ENCODE measurements at regions not wholly inside any gene's neighbourhood (a gene's known extent, or its start where the extent isn't known, plus 50 kb on each side); places are given as distances from the start of the nearest gene placed in this dataset.

DNA sequence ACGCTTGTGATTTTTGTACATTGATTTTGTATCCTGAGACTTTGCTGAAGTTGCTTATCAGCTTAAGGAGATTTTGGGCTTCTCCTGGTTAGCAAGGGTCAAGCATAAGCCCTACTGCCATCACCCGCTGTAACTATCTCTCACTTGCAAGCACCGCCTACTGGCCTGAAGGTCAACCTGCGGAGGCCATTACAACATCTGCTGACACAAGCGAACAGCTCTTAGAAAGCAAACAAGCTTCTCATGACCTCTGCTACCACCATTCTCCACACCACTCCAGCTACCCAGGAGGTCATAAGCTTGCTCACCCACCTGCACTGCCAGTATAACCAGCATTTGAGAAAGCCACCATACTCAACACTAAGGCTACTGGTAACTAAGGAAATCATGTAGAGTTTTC, 288.4 kb upstream of the KIRREL3 start:
- peaks cover 16% of the 10 kb centered on the region for H3K9me3 Mint-ChIP-seq
- no peak overlapping the region for H3K27ac Mint-ChIP-seq
- TF ChIP-seq, protein P1, sequence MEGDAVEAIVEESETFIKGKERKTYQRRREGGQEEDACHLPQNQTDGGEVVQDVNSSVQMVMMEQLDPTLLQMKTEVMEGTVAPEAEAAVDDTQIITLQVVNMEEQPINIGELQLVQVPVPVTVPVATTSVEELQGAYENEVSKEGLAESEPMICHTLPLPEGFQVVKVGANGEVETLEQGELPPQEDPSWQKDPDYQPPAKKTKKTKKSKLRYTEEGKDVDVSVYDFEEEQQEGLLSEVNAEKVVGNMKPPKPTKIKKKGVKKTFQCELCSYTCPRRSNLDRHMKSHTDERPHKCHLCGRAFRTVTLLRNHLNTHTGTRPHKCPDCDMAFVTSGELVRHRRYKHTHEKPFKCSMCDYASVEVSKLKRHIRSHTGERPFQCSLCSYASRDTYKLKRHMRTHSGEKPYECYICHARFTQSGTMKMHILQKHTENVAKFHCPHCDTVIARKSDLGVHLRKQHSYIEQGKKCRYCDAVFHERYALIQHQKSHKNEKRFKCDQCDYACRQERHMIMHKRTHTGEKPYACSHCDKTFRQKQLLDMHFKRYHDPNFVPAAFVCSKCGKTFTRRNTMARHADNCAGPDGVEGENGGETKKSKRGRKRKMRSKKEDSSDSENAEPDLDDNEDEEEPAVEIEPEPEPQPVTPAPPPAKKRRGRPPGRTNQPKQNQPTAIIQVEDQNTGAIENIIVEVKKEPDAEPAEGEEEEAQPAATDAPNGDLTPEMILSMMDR (IDR thresholded peaks at IDR 0.05), result no peak
- no peaks in the 10 kb centered on the region for H3K36me3 Mint-ChIP-seq (ENCODE audit: low read depth)
- CTCF ChIA-PET, result no interaction called here
- no peak overlapping the region for H3K4me3 Mint-ChIP-seq
- DNase-seq, result no peak
- no peaks in the 10 kb centered on the region for H3K4me1 Mint-ChIP-seq (ENCODE audit: low read depth)
- no peaks in the 10 kb centered on the region for H3K27me3 Mint-ChIP-seq
- ATAC-seq, result no peak
- POLR2A ChIA-PET, result no interaction called here
- intact Hi-C loops (cut with micrococcal nuclease), result no loop called here

GRCh38 chr11:127281534-127281933, 281.0 kb upstream of the KIRREL3 start:
- TF ChIP-seq, protein P1 (IDR thresholded peaks at IDR 0.05), result no peak
- POLR2A ChIA-PET, result no interaction called here
- no peaks in the 10 kb centered on the region for H3K4me1 Mint-ChIP-seq (ENCODE audit: low read depth)
- H3K27ac Mint-ChIP-seq, result no peak overlapping the region
- H3K4me3 Mint-ChIP-seq, result no peak overlapping the region
- no peak for DNase-seq
- CTCF ChIA-PET, result no interaction called here
- no peaks in the 10 kb centered on the region for H3K27me3 Mint-ChIP-seq
- intact Hi-C loops (cut with micrococcal nuclease), result no loop called here
- no peaks in the 10 kb centered on the region for H3K9me3 Mint-ChIP-seq
- ATAC-seq, result no peak
- no peaks in the 10 kb centered on the region for H3K36me3 Mint-ChIP-seq (ENCODE audit: low read depth)

- no peak overlapping the region for H3K27ac Mint-ChIP-seq
- no peak for DNase-seq
- TF ChIP-seq, protein P1 (IDR thresholded peaks at IDR 0.05), result no peak
- ChIA-PET CTCF (no interaction called here), POLR2A (no interaction called here)
- no peaks in the 10 kb centered on the region for H3K4me1 Mint-ChIP-seq (ENCODE audit: low read depth)
- no peaks in the 10 kb centered on the region for H3K36me3 Mint-ChIP-seq (ENCODE audit: low read depth)
- intact Hi-C loops (cut with micrococcal nuclease), result no loop called here
- ATAC-seq, result no peak
- H3K27me3 Mint-ChIP-seq, result peaks cover 1% of the 10 kb centered on the region
- no peak overlapping the region for H3K4me3 Mint-ChIP-seq
- no peaks in the 10 kb centered on the region for H3K9me3 Mint-ChIP-seq
Observed at GRCh38 chr11:127275774-127276173, 275.2 kb upstream of the KIRREL3 start.

DNA sequence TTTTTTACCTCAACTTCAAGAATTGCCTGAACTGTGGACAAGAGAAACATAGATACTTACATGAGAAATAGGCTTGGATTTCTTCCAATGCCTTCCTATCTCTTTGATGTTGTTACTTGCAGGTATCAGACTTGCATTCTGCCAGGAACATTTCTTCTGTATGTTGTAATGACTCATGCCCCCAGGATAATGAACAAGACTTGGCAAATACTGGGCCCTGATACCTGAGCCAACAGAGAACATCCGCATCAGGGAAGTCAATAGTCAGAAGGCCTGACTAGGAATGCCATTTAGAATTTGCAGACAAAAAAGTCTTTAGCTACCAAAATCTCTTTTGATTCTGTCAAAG, 273.7 kb upstream of the KIRREL3 start:
- ATAC-seq (no peak), DNase-seq (no peak)
- Mint-ChIP-seq H3K27ac (no peak overlapping the region), H3K4me1 (ENCODE audit: low read depth) (no peaks in the 10 kb centered on the region), H3K4me3 (no peak overlapping the region), H3K36me3 (ENCODE audit: low read depth) (no peaks in the 10 kb centered on the region), H3K27me3 (peaks cover 1% of the 10 kb centered on the region), H3K9me3 (no peaks in the 10 kb centered on the region)
- CTCF ChIA-PET, result no interaction called here
- TF ChIP-seq, protein P1 (IDR thresholded peaks at IDR 0.05), result no peak
- intact Hi-C loops (cut with micrococcal nuclease), result no loop called here
- POLR2A ChIA-PET, result no interaction called here

GRCh38 chr11:127273593-127274327, 273.2 kb upstream of the KIRREL3 start:
- DNase-seq (no peak), ATAC-seq (no peak)
- intact Hi-C loops (cut with micrococcal nuclease), result no loop called here
- Mint-ChIP-seq H3K4me3 (no peak overlapping the region), H3K9me3 (no peaks in the 10 kb centered on the region), H3K27ac (no peak overlapping the region), H3K4me1 (ENCODE audit: low read depth) (no peaks in the 10 kb centered on the region), H3K36me3 (ENCODE audit: low read depth) (no peaks in the 10 kb centered on the region), H3K27me3 (peaks cover 1% of the 10 kb centered on the region)
- ChIA-PET POLR2A (no interaction called here), CTCF (no interaction called here)
- TF ChIP-seq, protein P1 (IDR thresholded peaks at IDR 0.05), result no peak
